Aorta (tissue), 5 donors: ENCODE measurements at regions not wholly inside any gene's neighbourhood (a gene's known extent, or its start where the extent isn't known, plus 50 kb on each side); places are given as distances from the start of the nearest gene placed in this dataset.

ENCODE experiments used
- ATAC-seq: fragments of 200-7000 bp; cut with Tn5 transposase; one replicate; pipeline ENCODE4 v1.9.1; 2022; ENCODE audit warnings: moderate library complexity; ENCODE audit not compliant: low FRiP score
- DNase-seq, 2 donors: peaks; one replicate each; pipeline ENCODE4 v3.0.0-alpha.2; 2020
- H3K27ac ChIP-seq, 2 donors: one replicate each; pipeline ENCODE4 v1.5.1; 2013; ENCODE audit warnings: low read length in 2 of 2, mild to moderate bottlenecking in 2 of 2, moderate library complexity in 2 of 2, control low read depth in 1 of 2, inconsistent platforms in 1 of 2, low read depth in 1 of 2
- H3K27me3 ChIP-seq, 2 donors: one replicate each; pipeline ENCODE4 v1.6.1; 2013; ENCODE audit warnings: control low read depth in 1 of 2, low read length in 1 of 2, mild to moderate bottlenecking in 1 of 2, moderate library complexity in 1 of 2; ENCODE audit not compliant: insufficient read depth in 2 of 2, control insufficient read depth in 1 of 2
- H3K36me3 ChIP-seq, 2 donors: one replicate each; pipeline ENCODE4 v1.6.1; 2013; ENCODE audit warnings: control low read depth in 1 of 2, low read length in 1 of 2, mild to moderate bottlenecking in 1 of 2; ENCODE audit not compliant: insufficient read depth in 2 of 2, control insufficient read depth in 1 of 2
- H3K4me1 ChIP-seq, 2 donors: one replicate each; pipeline ENCODE4 v1.6.1; 2013; ENCODE audit warnings: low read length in 2 of 2, control low read depth in 1 of 2, mild to moderate bottlenecking in 1 of 2, moderate library complexity in 1 of 2; ENCODE audit not compliant: insufficient read depth in 2 of 2, control insufficient read depth in 1 of 2
- H3K4me3 ChIP-seq, 2 donors: one replicate each; pipeline ENCODE4 v1.5.1; 2013; ENCODE audit warnings: low read length in 2 of 2, control low read depth in 1 of 2, mild to moderate bottlenecking in 1 of 2
- H3K9me3 ChIP-seq: one replicate; pipeline ENCODE4 v1.6.1; 2013; ENCODE audit warnings: mild to moderate bottlenecking, low read length; ENCODE audit not compliant: control insufficient read depth
- WGBS, 2 donors: extraction: QIAGEN DNeasy Blood & Tissue Kit; methylation state at CpG; one replicate each; pipeline ENCODE4 v1.1.7; 2013; 5-methylcytosine and 5-hydroxymethylcytosine counted together
- intact Hi-C, 2 donors: fragments of 100-400 bp; cut with DNase I; formaldehyde crosslinking; loops; one replicate each; pipeline versions ENCODE4 v1.14.2 to v1.15.0; 2022
- donor health status: healthy with polysubstance abuse.
- donor health status: Bipolar disorder and iron deficiency.
- donor health status: DM: no; HTN: no; CAD: no.
- donor health status: DM: no; HTN: no; CAD: no.
- donor health status: DM: yes; HTN: yes; CAD: no.

DNA sequence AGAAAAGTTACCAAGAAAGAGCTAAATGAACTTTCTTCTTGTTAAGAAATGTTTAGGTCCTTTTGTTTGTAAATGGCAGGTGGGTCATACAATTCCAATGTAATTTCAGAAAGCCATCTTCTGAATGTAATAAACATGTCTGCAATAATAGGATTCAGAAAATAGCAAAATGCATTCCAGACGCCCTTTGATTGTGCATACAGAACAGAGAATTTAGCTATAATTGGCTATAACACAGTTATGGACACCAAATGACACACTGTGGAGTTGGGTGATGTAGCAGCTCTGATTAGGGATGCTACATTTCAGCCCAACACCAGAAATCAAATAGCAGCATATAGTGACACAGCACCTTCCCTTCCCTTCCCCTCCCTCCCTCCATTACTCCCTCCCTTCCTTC is 240.8 kb downstream of the SNX10 start:
- intact Hi-C loops, result no loop called here
- WGBS, 2 donors, result 84 to 87% methylated on average over 1 of the region's 1 CpG
- H3K27me3 ChIP-seq, result no peaks in the 10 kb centered on the region
- H3K36me3 ChIP-seq, result no peaks in the 10 kb centered on the region
- DNase-seq (no peak), ATAC-seq (no peak)
- H3K9me3 ChIP-seq, result no peaks in the 10 kb centered on the region
- H3K27ac ChIP-seq, result no peak overlapping the region
- H3K4me1 ChIP-seq, result no peaks in the 10 kb centered on the region
- no peak overlapping the region for H3K4me3 ChIP-seq

DNA sequence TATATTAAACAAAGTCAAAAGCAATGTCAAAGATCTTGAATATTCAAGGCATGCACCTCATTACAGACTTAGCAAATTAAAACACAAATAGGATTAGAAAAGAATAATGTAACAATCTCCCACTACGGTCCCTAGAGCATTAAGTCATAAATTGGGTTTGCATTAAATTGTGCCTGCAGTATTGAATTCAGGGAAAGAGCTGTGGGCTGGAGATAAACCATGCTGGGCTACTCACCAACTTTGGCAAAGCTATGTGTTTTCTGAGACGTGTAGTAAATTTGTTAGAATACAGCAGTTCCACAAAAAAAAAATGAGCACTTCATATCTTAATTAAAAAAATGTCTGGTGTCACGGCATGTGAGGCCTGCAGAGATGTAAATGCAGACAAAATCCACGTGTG is 241.6 kb downstream of the SNX10 start:
- ATAC-seq, result no peak
- WGBS, 2 donors, result 41 to 54% methylated on average over 4 of the region's 4 CpGs
- no peaks in the 10 kb centered on the region for H3K27me3 ChIP-seq

DNA sequence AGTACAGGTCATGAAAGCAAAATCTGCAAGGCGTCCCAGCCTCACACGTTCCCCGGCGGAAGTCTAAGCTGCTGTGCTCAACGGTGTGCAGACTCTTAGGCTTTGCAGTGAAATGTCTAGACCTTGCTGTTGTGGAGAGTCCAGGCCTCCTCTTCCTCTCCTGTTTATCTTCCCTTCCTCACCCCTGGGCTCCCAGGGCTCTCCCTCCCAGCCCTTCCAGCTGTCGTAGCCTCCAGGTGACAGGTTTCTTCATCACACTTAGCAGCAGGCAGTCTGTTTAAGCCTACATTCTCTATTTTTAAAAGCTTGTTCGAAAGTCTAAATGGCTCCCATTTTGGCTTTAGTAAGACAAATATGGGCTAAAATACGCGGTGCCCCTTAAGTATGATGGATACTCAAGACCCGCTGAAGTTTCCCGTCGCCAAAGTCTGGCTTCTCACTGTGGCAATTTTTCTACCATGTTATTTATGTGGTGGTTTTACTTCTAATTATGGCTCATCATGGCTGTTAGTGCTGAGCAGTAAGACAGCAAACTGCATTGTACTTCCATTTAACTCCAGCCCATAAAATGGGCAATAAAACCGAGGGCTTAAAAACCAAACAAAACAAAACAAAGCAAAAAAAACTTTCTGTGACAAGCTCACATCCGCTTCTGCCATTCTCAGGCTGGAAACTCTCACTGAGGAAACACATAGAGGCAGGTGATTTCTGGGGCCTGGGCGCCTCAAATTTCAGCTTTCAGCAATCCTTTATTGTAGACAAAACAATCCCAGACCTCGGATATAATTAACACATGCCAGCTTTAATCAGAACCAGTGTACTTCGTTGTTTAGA is 243.2 kb downstream of the SNX10 start:
- H3K36me3 ChIP-seq, result no peaks in the 10 kb centered on the region
- no peak overlapping the region for H3K27ac ChIP-seq
- intact Hi-C loops, result no loop called here
- ATAC-seq (no peak), DNase-seq (no peak)
- peaks cover 0 to 1% of the 10 kb centered on the region in 2 donors for H3K27me3 ChIP-seq
- H3K4me1 ChIP-seq, result no peaks in the 10 kb centered on the region
- WGBS, 2 donors, result 31 to 44% methylated on average over 17 of the region's 17 CpGs
- no peak overlapping the region for H3K4me3 ChIP-seq
- H3K9me3 ChIP-seq, result no peaks in the 10 kb centered on the region

More for the DNA sequence above, 241.6 kb downstream of the SNX10 start:
- H3K27ac ChIP-seq, result no peak overlapping the region
- no peak overlapping the region for H3K4me3 ChIP-seq
- H3K9me3 ChIP-seq, result no peaks in the 10 kb centered on the region
- DNase-seq, result no peak
- intact Hi-C loops, result no loop called here
- no peaks in the 10 kb centered on the region for H3K36me3 ChIP-seq
- H3K4me1 ChIP-seq, result no peaks in the 10 kb centered on the region

DNA sequence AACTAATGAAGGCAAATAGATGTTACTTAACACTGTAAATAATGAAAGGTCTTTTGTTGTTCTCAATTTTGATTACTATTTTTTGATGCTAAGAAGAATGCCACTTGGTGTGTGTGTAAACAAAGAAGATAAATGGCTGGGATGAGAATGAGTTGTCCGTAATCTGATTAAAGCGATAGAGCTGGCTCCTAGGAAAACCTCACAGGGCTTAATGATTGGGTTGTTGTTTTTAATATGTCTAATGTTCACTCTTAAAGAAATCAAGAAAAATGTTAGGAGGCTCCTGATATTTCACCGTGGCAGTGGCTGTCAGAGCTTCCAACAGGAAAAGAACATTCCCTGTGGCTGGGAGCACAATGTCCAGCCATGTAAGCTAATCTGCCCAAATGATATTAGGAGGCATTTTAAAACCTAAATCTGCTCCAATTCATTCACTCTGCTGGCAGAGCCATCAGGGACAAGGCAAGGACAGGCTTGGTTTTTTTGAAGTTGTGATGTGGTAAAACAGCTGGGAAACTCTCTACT is 243.9 kb downstream of the SNX10 start:
- WGBS, 2 donors, result 65 to 71% methylated on average over 3 of the region's 3 CpGs
- ATAC-seq (no peak), DNase-seq (no peak)
- Histone ChIP-seq H3K36me3 (no peaks in the 10 kb centered on the region), H3K4me3 (no peak overlapping the region), H3K4me1 (no peaks in the 10 kb centered on the region), H3K9me3 (no peaks in the 10 kb centered on the region), H3K27me3 (peaks cover 0 to 1% of the 10 kb centered on the region in 2 donors), H3K27ac (no peak overlapping the region)
- intact Hi-C loops, result no loop called here

DNA sequence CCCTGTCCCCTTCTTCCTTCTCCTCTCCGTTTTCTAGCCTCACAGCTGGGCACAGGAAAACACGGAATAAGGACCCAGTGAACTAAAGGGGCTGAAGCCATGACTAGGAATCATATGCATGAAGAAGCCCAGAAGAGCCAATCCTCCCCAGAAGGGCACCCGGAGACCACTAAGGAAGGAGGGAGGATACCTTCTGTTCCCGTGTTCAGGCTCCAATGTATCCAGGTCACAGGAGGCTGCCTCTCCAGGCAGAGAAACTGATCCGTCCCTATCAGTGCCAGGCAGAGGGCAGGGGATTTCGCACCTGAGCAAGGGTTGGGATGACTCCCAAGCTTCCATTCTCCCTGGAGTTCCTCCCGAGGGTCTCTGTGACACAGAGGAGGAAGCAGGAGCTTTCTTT is 246.6 kb downstream of the SNX10 start:
- H3K36me3 ChIP-seq, result no peaks in the 10 kb centered on the region
- DNase-seq (no peak), ATAC-seq (no peak)
- WGBS, 2 donors, result 61 to 66% methylated on average over 7 of the region's 7 CpGs
- H3K4me1 ChIP-seq, result no peaks in the 10 kb centered on the region
- intact Hi-C loops, result no loop called here
- no peak overlapping the region for H3K4me3 ChIP-seq
- no peaks in the 10 kb centered on the region for H3K9me3 ChIP-seq
- H3K27ac ChIP-seq, result no peak overlapping the region
- H3K27me3 ChIP-seq, result peaks cover 0 to 1% of the 10 kb centered on the region in 2 donors

DNA sequence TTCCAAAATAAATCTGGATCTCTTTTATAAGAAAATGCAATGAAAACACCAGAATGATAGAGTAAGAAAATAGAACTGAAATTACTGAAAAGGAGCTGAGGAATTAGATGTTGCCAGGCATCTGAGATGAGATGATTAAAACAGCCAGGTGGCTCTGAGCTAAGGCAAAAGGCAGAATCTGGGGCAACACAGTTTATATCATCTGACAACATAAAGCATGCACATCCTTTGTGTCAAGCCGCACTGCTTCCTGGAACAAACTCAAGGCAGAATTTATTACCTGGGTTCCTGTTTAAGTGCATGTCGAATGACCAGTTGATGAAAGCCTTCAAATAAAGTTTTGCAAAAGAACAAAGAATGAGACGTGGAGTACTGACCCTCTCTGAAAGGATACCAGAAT is 247.0 kb downstream of the SNX10 start:
- no peak overlapping the region for H3K27ac ChIP-seq
- no peaks in the 10 kb centered on the region for H3K36me3 ChIP-seq
- DNase-seq (no peak), ATAC-seq (no peak)
- no peaks in the 10 kb centered on the region for H3K4me1 ChIP-seq
- intact Hi-C loops, result no loop called here
- H3K27me3 ChIP-seq, result peaks cover 0 to 1% of the 10 kb centered on the region in 2 donors
- H3K9me3 ChIP-seq, result no peaks in the 10 kb centered on the region
- WGBS, 2 donors, result 29 to 39% methylated on average over 3 of the region's 3 CpGs
- H3K4me3 ChIP-seq, result no peak overlapping the region

DNA sequence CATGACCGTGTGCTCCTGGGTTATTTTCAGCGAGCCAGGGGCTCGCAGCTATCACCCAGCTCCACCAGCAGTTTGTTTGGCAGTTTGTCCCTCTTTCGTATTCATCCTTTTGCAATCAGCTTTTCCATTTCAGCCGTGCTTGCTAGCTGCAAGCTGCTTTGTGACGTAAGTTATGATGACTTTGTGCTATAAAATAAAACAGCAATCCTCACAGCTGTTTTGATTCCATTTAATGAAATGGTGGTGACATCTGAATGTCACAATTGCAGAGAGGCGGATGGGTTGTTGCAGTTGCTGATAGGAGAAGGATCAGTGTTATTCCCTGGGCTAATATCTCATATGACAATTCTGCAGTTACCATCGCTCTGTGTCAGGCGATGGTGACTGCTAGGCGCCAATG is 251.7 kb downstream of the SNX10 start:
- peaks cover 6% of the 10 kb centered on the region for H3K9me3 ChIP-seq
- H3K4me1 ChIP-seq, result no peaks in the 10 kb centered on the region
- no peaks in the 10 kb centered on the region for H3K36me3 ChIP-seq
- H3K27me3 ChIP-seq, result peaks cover 0 to 1% of the 10 kb centered on the region in 2 donors
- ATAC-seq (no peak), DNase-seq (no peak)
- WGBS, 2 donors, result 65 to 69% methylated on average over 10 of the region's 10 CpGs
- H3K27ac ChIP-seq, result no peak overlapping the region
- intact Hi-C loops, result no loop called here
- no peak overlapping the region for H3K4me3 ChIP-seq

DNA sequence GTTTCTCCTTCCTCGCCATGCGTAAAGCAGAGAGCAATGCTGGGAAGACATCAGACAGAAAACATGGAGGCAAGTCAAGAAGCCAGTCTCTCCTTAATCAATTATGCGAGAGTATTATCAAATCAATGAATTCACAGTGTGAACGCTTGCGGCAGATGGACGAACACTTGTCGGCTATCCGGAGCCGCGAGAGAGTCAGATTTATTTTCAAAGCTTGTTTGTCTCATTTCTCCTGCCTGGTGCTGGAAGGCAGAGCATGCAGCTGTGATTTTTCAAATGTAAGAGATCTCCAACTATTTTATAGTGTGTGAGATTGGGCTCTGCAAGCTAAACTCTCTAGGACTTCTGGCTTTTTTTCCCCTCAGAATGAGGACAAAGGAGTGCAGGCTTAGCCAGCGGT is 252.3 kb downstream of the SNX10 start:
- Histone ChIP-seq H3K27me3 (peaks cover 0 to 1% of the 10 kb centered on the region in 2 donors), H3K4me1 (no peaks in the 10 kb centered on the region), H3K36me3 (no peaks in the 10 kb centered on the region), H3K4me3 (no peak overlapping the region), H3K27ac (no peak overlapping the region), H3K9me3 (peaks cover 8% of the 10 kb centered on the region)
- DNase-seq (no peak), ATAC-seq (no peak)
- WGBS, 2 donors, result 79 to 89% methylated on average over 11 of the region's 11 CpGs
- intact Hi-C loops, result no loop called here

DNA sequence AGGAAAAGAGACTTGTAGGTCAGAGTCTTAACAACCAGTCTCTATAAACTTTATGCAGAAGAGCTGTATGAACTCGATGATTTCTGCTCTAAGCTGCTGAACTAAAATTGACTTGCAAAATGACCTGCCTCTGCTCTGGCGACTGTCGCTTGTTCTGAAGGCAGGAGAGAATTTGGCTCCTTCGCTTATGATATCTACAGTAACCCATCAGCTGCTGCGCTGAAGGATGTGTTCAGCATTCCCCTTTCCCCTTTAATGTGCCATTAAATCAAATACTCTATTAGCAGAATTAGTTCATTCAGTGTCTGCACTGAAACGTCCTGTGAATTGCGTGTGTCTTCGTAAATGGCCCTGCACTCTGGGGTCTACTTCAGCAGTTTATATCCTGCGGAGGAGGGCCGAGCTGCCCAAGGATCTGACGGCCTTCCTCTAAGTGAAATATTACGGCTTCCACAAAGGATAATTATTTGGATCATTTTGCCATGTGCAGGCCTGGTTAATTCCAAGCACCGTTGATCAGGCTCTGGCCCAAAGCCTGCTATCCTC is 254.9 kb downstream of the SNX10 start:
- no peak for DNase-seq
- Histone ChIP-seq H3K36me3 (no peaks in the 10 kb centered on the region), H3K27ac (no peak overlapping the region), H3K27me3 (no peaks in the 10 kb centered on the region), H3K4me1 (no peaks in the 10 kb centered on the region), H3K4me3 (no peak overlapping the region), H3K9me3 (peaks cover 8% of the 10 kb centered on the region)
- whole genome bisulfite sequencing, 2 donors, result 68 to 75% methylated on average over 13 of the region's 13 CpGs
- no peak for ATAC-seq
- intact Hi-C loops, result no loop called here
